ENCODE measurements at regions not wholly inside any gene's neighbourhood (a gene's known extent, or its start where the extent isn't known, plus 50 kb on each side); places are given as distances from the start of the nearest gene placed in this dataset.

DNA sequence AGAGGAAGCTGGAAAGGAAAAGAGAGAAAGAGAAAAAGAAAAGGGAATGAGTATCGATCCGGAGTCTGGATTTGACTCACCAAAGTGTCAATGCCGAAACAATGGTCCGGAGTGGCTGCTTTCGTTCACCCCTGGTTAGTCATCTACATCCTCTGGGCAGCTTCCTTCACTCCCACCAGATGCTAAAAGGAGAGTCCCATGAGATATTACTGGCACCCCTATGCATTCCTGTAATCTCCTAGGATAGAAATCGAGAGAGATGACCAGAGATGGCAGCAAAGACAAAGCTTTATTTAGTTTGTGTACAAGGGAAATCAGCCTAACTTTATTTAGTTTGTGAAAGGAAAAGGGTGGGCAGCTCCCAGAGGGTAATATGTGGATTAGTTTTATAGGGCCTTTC lies 622.2 kb downstream of the ZPLD1 start:
- no peak for DNase-seq (ENCODE audit: low read depth)
- CTCF ChIA-PET: no interaction called here

DNA sequence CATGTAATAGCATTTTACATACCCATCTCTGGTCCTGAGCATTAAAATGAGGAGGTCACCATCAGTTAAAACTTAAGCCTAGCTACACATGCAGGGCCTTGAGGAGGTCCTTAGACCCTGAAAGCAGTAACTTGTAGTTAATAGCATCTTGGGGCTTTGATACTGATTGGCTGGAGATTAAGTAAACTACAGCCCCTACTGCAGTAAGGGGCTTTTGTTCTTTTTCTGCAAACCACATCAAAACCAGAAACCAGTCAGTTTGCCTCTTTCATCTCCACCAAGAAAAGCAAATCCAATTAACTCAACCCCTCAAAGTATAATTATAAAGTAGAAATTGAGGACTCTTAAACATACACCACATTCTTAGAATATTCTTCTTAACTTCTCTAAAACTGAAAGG lies 622.7 kb downstream of the ZPLD1 start:
- DNase-seq (ENCODE audit: low read depth): no peak
- TF ChIP-seq, protein P1, sequence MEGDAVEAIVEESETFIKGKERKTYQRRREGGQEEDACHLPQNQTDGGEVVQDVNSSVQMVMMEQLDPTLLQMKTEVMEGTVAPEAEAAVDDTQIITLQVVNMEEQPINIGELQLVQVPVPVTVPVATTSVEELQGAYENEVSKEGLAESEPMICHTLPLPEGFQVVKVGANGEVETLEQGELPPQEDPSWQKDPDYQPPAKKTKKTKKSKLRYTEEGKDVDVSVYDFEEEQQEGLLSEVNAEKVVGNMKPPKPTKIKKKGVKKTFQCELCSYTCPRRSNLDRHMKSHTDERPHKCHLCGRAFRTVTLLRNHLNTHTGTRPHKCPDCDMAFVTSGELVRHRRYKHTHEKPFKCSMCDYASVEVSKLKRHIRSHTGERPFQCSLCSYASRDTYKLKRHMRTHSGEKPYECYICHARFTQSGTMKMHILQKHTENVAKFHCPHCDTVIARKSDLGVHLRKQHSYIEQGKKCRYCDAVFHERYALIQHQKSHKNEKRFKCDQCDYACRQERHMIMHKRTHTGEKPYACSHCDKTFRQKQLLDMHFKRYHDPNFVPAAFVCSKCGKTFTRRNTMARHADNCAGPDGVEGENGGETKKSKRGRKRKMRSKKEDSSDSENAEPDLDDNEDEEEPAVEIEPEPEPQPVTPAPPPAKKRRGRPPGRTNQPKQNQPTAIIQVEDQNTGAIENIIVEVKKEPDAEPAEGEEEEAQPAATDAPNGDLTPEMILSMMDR (IDR thresholded peaks at IDR 0.05; ENCODE audit: insufficient read depth, low read depth, low read length): no peak
- Histone ChIP-seq H3K4me3 (ENCODE audit: low read depth, low read length) (no peak overlapping the region), H3K36me3 (ENCODE audit: control insufficient read depth, insufficient read depth, low read length) (no peaks in the 10 kb centered on the region), H3K27me3 (ENCODE audit: control insufficient read depth, insufficient read depth, low read length) (no peaks in the 10 kb centered on the region)
- ChIA-PET CTCF (no interaction called here), POLR2A (no interaction called here)

More for the DNA sequence above, 622.2 kb downstream of the ZPLD1 start:
- POLR2A ChIA-PET: no interaction called here
- H3K36me3 ChIP-seq (ENCODE audit: control insufficient read depth, insufficient read depth, low read length): no peaks in the 10 kb centered on the region
- no peaks in the 10 kb centered on the region for H3K27me3 ChIP-seq (ENCODE audit: control insufficient read depth, insufficient read depth, low read length)
- TF ChIP-seq, protein P1 (IDR thresholded peaks at IDR 0.05; ENCODE audit: insufficient read depth, low read depth, low read length): no peak
- H3K4me3 ChIP-seq (ENCODE audit: low read depth, low read length): no peak overlapping the region

DNA sequence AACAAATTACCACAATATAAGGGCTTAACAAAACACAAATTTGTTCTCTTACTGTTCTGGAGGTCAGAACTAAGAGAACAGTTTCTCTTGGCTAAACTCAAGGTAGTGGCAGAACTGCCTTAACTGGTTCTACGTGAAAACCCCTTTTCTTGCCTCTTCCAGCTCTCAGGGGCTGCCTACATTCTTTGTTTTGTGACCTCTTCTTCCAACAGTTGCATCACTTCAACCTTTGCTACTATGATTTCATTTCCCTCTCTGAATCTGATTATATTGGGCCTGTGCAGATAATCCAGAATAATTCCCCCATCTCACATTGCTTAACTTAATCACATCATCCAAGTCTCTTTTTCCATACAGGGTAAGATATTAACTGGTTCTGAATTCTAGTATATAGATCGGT lies 624.6 kb downstream of the ZPLD1 start:
- Histone ChIP-seq H3K4me3 (ENCODE audit: low read depth, low read length) (no peak overlapping the region), H3K27me3 (ENCODE audit: control insufficient read depth, insufficient read depth, low read length) (no peaks in the 10 kb centered on the region), H3K36me3 (ENCODE audit: control insufficient read depth, insufficient read depth, low read length) (no peaks in the 10 kb centered on the region)
- DNase-seq (ENCODE audit: low read depth): no peak
- TF ChIP-seq, protein P1 (IDR thresholded peaks at IDR 0.05; ENCODE audit: insufficient read depth, low read depth, low read length): no peak
- CTCF ChIA-PET: no interaction called here
- POLR2A ChIA-PET: no interaction called here

GRCh38 chr3:103060242-103060641 lies 625.4 kb downstream of the ZPLD1 start:
- Histone ChIP-seq H3K27me3 (ENCODE audit: control insufficient read depth, insufficient read depth, low read length) (no peaks in the 10 kb centered on the region), H3K36me3 (ENCODE audit: control insufficient read depth, insufficient read depth, low read length) (no peaks in the 10 kb centered on the region), H3K4me3 (ENCODE audit: low read depth, low read length) (no peak overlapping the region)
- DNase-seq (ENCODE audit: low read depth): no peak
- POLR2A ChIA-PET: no interaction called here
- TF ChIP-seq, protein P1 (IDR thresholded peaks at IDR 0.05; ENCODE audit: insufficient read depth, low read depth, low read length): no peak
- CTCF ChIA-PET: no interaction called here

DNA sequence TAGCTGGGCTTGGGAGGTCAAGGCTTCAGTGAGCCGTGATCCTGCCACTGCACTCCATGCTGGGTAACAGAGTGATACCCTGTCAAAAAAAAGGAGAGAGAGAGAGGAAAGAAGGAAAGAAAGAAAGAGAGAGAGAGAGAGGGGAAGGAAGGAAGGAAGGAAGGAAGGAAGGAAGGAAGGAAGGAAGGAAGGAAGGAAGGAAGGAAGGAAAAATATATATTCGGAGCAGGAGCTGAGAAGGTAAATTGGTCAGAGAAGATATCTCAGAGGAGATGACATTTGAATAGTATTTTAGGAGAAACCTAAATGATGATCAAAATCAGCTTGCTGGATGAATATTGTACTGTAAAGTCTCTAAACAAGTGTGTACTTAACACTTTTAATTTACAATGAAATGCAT lies 633.1 kb downstream of the ZPLD1 start:
- TF ChIP-seq, protein P1 (IDR thresholded peaks at IDR 0.05; ENCODE audit: insufficient read depth, low read depth, low read length): no peak
- POLR2A ChIA-PET: no interaction called here
- CTCF ChIA-PET: no interaction called here
- Histone ChIP-seq H3K36me3 (ENCODE audit: control insufficient read depth, insufficient read depth, low read length) (no peaks in the 10 kb centered on the region), H3K4me3 (ENCODE audit: low read depth, low read length) (no peak overlapping the region), H3K27me3 (ENCODE audit: control insufficient read depth, insufficient read depth, low read length) (no peaks in the 10 kb centered on the region)
- no peak for DNase-seq (ENCODE audit: low read depth)

All from BJ (cell line).